ENCODE measurements at regions not wholly inside any gene's neighbourhood (a gene's known extent, or its start where the extent isn't known, plus 50 kb on each side); places are given as distances from the start of the nearest gene placed in this dataset.

DNA sequence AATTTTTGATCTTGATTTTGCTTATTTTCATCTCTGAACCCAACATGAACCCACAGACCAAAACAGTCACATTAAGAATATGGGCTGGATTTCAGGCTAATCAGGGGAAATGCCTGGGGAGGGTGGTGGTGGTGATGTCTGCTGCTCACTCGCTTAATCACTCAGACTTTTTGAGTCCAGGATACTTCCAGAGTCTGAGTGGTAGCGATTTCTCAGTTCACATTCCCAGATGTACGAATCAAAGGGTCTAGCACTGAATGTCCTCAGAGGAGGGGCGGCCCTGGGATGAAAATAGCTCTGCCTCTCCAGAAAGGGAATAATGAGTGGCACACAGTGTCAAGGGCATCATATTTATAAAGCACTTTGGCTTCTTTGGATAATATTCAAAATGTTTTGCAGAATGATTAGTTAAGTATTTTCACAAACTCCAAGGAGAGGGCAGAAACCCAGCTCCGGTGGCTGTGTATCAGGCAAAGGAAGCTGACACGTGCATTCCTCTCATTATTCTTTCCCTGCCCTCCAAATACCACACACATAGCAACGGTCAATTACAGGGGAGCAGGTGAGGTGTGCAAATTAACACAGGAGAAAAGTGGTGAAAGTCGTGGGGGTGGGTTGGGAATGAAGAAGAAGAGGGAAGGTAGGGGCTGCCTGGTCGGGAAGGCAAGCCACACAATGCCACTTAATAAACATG is 345.2 kb upstream of the RSPO3 start:
- TF ChIP-seq, protein P1, sequence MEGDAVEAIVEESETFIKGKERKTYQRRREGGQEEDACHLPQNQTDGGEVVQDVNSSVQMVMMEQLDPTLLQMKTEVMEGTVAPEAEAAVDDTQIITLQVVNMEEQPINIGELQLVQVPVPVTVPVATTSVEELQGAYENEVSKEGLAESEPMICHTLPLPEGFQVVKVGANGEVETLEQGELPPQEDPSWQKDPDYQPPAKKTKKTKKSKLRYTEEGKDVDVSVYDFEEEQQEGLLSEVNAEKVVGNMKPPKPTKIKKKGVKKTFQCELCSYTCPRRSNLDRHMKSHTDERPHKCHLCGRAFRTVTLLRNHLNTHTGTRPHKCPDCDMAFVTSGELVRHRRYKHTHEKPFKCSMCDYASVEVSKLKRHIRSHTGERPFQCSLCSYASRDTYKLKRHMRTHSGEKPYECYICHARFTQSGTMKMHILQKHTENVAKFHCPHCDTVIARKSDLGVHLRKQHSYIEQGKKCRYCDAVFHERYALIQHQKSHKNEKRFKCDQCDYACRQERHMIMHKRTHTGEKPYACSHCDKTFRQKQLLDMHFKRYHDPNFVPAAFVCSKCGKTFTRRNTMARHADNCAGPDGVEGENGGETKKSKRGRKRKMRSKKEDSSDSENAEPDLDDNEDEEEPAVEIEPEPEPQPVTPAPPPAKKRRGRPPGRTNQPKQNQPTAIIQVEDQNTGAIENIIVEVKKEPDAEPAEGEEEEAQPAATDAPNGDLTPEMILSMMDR (IDR thresholded peaks at IDR 0.05; ENCODE audit: low read depth, low read length): no peak
- no peaks in the 10 kb centered on the region for H3K27me3 ChIP-seq
- peak overlapping the region; percentile 40 for H3K27ac ChIP-seq
- peak; percentile 27 to 37 for DNase-seq (ENCODE audit: low read depth in 1 of 2, low spot score in 1 of 2)
- H3K4me3 ChIP-seq: no peak overlapping the region
- H3K9me3 ChIP-seq (ENCODE audit: low read depth): no peaks in the 10 kb centered on the region
- no peaks in the 10 kb centered on the region for H3K36me3 ChIP-seq
- peaks cover 14% of the 10 kb centered on the region for H3K4me1 ChIP-seq (ENCODE audit: low read depth)

DNA sequence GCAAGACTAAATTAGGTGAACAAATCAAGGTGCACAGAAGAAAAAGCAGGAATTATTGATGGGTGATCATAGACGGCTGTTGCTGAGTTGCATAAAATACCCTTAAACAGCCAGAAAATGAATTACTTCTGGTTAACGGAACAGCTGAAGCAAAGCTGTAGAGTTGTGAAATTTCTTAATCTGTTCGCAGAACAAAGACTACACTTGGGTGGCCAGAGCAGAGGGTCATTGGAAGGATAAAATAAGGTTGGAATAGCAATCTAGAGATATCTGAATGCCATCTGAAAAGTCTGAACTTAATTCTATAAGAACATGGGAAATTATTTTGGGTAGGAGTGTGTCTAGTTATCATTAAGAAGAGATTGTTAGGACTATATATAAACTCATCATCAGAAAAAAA is 339.1 kb upstream of the RSPO3 start:
- Histone ChIP-seq H3K4me3 (no peak overlapping the region), H3K9me3 (ENCODE audit: low read depth) (no peaks in the 10 kb centered on the region), H3K27ac (no peak overlapping the region), H3K4me1 (ENCODE audit: low read depth) (peaks cover 8% of the 10 kb centered on the region), H3K36me3 (no peaks in the 10 kb centered on the region), H3K27me3 (no peaks in the 10 kb centered on the region)
- TF ChIP-seq, protein P1 (IDR thresholded peaks at IDR 0.05; ENCODE audit: low read depth, low read length): no peak
- no peak for DNase-seq (ENCODE audit: low read depth in 1 of 2, low spot score in 1 of 2)

DNA sequence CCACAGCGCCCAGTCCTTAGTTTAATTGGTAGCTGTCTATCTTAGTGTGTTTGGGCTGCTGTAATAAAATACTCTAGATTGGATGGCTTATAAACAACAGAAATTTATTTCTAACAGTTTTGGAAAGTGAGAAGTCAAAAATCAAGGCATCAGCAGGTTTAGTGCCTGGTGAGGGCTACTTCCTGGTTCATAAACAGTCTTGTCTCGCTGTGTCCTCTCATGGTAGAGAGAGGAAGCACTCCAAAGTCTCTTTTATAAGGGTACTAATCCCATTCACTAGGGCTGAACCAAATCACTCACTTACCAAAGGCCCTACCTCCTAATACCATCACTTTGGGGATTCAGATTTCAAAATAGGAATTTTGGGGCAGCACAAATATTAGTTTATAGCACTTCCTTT is 336.9 kb upstream of the RSPO3 start:
- TF ChIP-seq, protein P1 (IDR thresholded peaks at IDR 0.05; ENCODE audit: low read depth, low read length): no peak
- Histone ChIP-seq H3K4me1 (ENCODE audit: low read depth) (peaks cover 8% of the 10 kb centered on the region), H3K4me3 (no peak overlapping the region), H3K9me3 (ENCODE audit: low read depth) (no peaks in the 10 kb centered on the region), H3K27me3 (no peaks in the 10 kb centered on the region), H3K36me3 (no peaks in the 10 kb centered on the region), H3K27ac (no peak overlapping the region)
- DNase-seq (ENCODE audit: low read depth in 1 of 2, low spot score in 1 of 2): no peak

DNA sequence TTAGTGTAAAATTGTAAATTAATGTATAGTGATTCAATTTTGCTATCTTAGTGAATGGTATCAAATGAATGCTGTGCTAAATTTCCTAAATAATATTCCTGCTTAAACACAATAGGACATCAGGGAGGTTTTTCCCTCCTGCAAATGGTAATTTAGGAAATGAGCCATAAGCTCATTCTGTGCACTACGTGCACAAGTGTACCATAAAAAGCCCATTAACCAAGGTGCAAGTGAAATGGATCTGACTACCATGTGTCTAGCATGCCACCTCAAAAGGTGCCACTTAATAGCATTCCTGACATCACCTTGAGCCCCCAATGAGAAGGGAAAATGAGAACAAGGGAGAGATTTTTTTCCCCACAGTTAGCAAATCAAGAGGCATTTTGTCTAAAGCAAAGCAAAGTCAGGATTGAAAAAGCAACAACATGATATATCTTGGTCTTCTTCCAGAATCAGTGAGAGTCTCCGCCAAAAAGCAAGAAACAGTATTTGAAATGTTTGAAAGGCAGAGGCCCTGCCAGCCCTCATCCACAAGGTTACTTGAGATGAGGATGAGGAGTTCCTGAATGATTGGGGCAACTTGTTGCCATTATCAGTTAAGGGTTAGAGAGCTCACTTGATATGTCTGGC is 334.2 kb upstream of the RSPO3 start:
- Histone ChIP-seq H3K9me3 (ENCODE audit: low read depth) (no peaks in the 10 kb centered on the region), H3K4me3 (no peak overlapping the region), H3K36me3 (no peaks in the 10 kb centered on the region), H3K27ac (no peak overlapping the region), H3K4me1 (ENCODE audit: low read depth) (peaks cover 8% of the 10 kb centered on the region), H3K27me3 (no peaks in the 10 kb centered on the region)
- no peak for DNase-seq (ENCODE audit: low read depth in 1 of 2, low spot score in 1 of 2)
- TF ChIP-seq, protein P1 (IDR thresholded peaks at IDR 0.05; ENCODE audit: low read depth, low read length): no peak

DNA sequence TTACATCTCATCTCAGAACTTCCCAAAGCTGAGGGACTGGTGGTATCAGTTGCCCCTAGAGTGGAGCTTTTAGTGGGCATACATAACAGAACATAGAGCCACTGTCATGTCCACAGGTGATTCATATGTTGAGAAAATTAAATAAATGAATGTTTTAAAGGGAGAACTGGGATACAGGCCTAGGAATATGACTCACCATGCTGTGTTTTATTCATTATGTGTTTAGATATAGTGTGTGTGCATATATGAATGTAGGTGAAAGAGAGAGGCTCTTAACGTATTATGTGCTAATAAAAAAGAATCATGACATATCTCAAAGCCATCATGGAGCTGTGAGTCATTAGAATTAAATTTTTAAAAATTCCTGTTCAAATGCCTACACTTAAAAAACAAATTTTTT is 332.2 kb upstream of the RSPO3 start:
- no peaks in the 10 kb centered on the region for H3K27me3 ChIP-seq
- DNase-seq (ENCODE audit: low read depth in 1 of 2, low spot score in 1 of 2): no peak
- H3K4me3 ChIP-seq: no peak overlapping the region
- no peaks in the 10 kb centered on the region for H3K36me3 ChIP-seq
- no peak overlapping the region for H3K27ac ChIP-seq
- no peaks in the 10 kb centered on the region for H3K4me1 ChIP-seq (ENCODE audit: low read depth)
- TF ChIP-seq, protein P1 (IDR thresholded peaks at IDR 0.05; ENCODE audit: low read depth, low read length): no peak
- no peaks in the 10 kb centered on the region for H3K9me3 ChIP-seq (ENCODE audit: low read depth)

Measured in cardiac muscle cell (in vitro differentiated cells and primary cell).